GM18909 (cell line): ENCODE measurements at regions not wholly inside any gene's neighbourhood (a gene's known extent, or its start where the extent isn't known, plus 50 kb on each side); places are given as distances from the start of the nearest gene placed in this dataset.

ENCODE experiments used
- ATAC-seq: cut with Tn5 transposase; IDR thresholded peaks from one replicate; pipeline ENCODE4 v1.9.1; 2021; ENCODE audit warnings: mild to moderate bottlenecking; ENCODE audit not compliant: unreplicated experiment, poor library complexity

DNA sequence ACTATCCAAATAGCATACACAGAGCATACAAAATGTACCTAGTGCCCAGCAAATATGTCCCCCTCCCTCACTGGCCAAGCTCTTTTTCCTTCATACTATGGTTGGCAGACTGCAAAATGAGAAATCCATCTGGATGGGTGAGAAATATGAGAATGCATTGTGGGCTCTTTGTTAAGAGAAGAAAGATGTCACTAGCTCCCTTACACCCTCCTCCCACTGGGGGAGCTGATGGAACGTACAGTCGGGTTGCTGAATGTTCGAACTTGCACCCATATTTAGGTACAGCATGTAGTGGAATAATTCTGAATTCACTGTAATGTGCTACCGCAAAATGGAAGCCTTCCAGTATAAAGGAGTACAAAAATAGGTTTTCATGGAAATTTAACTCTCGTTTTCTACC lies 377.4 kb downstream of the GRIN2B start:
- no peak for ATAC-seq

DNA sequence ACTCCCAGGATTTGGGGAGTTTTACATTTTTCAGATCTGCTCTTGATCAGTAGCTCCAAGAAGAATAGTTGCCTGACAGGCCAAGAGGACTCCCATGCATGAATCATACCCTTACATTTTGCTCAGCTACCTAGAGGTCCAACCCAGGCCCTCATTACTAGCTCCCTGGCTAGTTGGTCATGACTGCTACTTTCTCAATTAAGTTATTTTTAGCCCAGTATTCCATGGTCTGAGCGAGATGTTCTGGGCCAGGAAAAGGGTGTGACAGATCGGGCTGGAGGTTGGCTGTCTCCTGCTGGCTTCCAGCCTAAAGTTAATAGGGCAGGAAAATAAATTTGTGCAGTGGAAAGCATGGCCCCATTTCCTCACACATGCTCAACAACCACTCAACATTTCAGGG lies 379.2 kb downstream of the GRIN2B start:
- ATAC-seq, result no peak

DNA sequence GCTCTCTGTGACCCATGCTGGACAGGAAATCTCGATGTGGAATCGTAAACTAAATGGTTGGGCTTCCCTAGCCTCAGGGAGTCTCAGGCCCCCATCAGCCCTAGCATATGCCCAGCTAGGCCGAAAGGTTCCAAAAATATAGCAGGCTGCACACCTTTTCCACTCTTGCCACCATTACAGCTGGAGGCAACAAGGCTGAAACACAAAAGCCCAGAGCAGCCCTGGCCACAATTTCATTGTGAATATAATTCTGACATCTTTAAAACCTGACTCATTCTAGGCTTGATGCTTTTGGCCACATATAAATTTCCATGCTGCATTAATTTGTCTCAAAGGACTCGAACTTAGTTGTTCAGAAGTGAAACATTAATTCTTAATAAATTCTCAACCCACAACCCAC lies 382.2 kb downstream of the GRIN2B start:
- no peak for ATAC-seq

DNA sequence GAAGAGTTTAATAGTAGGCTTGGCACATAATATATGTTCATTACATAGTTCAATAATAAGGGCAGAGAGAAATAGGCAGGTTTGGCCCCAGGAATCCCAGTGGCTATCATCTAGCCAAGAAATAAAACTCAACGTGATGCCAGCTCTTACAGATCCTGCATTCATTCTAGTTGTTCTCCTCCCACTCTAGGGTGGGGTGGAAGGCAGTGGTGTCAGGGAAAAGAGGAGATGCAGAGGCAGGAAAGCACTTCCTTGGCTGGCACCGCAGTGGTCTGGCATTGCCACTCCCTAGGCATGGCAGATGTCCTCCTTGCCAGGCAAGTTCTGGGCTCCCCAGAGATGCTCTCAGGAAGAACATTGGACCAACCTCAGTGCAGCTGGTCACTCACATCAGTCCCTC lies 383.6 kb downstream of the GRIN2B start:
- no peak for ATAC-seq

DNA sequence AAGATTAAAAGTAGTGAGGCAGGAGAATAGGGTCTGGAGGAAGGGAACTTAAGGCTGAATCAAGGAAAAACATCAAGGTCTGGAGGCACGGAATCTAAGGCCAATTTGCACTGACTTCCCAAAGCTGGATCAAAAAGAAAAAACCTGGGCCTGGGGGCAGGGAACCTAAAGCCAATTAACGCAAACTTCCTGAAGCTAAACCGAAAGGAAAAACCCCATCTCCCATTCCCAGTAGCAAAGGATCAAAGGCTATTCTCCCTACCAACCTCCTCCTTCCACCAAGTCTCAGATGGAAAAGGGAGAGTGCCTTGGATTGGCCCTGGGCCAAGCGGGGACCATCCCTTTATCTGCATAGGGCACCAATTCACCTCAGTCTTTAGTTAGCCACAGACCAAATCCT lies 384.2 kb downstream of the GRIN2B start:
- ATAC-seq, result no peak

DNA sequence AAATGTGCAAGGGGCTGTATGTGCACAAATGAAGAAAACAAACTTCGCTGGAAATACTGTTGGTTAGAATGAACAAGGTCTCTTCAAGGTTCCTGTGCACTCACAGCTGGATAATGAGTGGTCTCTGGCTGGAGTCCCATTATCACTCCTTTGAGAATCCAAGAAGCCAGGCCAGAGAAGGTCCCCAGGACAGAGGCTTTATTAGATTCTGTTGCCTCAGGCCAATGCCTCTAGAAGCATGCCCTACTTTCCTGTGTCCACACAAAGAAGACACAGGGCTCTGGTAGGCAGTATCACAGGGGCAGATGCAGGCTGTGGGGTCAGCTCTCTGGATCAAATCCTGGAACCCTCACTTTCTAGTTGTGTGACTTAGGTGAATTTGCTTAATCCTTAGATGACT lies 384.7 kb downstream of the GRIN2B start:
- no peak for ATAC-seq

DNA sequence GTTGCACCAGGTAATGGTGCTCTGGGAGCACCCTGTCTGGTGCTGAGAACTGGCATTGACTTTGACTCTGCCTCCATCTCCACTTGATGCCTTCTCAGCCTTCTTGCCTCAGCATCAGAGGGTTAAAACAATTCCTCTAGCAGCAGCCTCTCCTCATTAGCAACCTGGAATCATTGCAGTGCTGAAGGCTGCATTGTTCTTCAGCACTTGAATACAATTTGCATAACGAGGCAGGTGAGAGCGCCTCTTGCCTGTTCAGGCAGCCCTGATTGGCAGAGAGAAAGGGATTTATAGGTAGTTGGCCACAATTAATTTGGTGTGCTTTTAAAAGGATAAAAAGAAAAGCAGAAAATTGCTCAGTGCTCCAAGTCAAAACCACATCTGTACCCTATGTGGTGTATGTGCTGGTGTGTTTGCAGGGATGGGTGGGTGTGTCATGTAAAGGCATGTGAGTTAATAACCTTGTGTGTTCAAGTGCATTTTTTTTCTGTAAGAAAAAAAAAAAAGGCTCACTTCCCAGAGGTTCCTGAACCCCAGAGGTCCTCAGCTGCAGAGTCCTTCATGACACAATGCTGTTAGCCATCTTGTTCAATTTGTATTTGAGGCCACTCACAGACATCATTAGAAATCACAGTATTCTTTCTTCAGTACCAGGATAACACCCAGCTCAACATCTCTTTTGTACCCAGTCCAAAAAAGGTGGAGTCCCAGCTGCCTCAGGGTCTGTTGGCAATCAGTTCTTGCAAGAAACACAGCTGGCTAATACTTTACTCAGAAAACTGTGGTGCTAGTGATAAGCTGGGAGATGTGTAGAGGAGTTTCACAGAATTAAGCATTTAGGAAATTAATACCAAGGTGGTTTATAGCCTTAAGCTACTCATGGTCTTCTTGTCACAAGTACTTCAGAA lies 385.6 kb downstream of the GRIN2B start:
- no peak for ATAC-seq

DNA sequence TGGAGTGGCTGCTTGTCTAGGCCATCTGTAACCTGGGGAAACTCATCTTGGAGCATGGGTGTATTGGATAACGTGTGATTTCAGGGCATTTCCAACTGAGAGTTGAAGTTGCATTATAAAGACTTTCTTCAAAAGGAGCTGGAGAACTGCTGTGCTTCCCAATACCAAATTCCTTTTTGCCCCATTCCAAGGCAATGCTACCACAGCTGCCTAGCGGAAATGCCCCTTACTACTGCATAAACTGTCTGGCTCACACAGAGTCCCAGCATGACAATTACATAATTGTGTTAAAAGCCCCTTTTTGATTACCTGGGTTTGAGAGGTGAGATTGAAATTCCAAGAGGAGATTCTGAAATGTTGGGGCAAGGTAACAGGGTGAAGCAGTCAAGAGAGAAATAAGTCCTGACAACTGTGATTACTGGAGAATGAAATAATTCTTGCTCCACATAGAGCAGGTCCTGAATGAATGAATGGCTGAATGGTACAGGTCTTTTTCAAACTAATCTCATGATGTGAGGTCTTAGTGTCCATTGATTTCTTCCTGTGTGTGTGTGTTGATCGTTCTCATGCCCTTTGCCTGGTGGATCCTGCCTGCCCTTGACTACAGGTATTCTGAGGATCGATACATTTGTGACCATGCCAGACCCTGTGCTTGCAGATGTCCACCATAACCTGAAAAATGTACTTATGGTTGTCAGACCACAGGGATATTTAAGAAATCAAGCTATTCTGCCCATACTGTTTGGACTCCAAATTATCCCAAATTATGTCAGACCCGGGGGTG lies 386.5 kb downstream of the GRIN2B start:
- no peak for ATAC-seq

DNA sequence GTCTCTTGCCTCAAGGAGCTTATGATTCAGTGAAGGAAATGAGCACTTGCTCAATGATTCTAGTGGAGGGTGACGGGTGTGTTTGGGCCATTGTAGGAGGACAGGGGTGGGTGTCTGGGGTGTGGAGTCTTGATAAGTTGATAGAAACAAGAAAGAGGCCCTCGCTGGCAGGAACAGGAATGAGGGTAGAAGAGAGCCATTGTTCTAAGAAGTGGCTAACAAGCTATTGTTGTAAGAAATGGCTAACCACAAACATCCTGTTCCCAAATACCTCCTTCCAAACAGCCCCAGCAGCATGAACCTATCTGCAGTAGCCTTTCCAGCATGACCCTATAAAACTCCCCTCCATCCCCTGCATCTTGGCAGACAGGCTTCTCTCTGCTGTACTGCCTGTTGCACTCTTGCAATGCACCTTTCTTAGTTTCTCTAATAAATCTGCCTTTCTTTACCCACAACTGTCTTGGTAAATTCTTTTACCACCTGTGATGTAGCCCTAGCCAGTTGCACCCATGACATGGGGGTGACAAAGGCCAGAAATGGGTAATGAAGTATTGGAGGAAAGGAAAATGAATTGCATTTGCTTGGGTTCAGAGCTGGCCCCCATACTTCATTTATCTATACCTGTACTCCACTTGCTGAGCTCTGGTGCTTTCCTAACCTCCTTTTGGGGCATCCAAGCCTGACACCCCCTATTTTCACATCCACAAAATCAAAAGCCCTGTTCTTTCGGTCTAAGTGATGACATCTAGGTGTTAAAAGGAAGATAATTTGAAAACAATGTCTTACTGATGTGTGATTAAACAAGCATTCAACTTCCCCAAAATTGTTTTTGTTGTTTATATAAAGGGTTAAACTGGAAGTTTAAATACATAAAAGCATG lies 389.1 kb downstream of the GRIN2B start:
- ATAC-seq, result no peak

DNA sequence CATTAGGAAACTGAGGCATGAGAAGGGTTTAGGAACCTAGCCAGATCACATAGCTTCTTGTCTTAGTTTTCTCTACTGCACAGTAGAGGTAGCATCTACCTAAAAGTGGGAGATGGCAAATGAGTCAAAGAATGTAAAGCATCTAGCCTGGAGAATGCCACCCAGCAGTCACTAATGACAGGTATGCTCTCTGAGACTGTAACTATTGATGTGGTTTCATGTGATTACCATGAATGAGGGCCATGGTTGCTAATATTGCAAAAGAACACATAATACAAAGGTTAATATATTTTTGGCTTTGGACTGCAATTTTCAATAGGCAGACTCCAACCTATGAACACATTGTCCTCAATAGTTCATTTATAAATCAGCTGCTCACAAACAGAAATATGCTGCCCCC lies 389.9 kb downstream of the GRIN2B start:
- no peak for ATAC-seq

DNA sequence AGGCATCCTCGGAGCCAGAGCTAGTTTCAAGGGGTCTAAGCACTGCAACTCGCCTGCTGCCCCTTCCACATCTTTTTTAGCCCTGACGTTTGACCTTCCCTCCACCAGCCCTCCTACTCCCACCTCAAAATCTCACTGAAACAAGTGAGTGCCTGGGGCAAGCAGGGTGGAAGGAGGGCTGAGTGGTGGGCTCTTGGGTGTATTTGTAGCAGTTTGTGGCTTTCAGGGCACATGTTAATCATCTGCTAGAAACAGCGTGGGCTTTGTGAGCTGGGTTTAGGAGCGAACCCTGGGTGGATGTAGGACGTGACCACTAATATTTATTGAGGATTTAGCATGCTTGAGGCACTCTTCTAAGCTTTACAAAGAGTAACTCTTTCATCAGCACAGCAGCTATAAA lies 390.3 kb downstream of the GRIN2B start:
- no peak for ATAC-seq

DNA sequence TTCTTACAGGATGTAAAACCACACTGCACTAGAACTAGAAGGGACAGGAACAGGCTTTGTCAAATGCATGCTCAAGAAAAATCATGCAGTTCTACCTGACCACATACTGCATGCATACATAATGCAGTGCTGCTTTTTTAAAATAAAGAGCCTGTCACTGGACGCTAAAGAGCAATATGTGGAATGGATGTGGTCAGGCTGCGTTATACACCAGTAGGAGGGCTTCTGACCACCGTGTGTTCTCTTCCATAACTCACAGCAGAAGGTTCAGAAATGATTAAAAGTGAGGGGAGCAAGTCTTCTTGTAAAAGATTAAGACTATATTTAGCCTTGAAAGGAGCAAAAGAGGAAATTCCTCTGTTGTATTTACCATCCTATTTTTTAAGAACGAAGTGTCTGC lies 392.0 kb downstream of the EMP1 start:
- no peak for ATAC-seq

DNA sequence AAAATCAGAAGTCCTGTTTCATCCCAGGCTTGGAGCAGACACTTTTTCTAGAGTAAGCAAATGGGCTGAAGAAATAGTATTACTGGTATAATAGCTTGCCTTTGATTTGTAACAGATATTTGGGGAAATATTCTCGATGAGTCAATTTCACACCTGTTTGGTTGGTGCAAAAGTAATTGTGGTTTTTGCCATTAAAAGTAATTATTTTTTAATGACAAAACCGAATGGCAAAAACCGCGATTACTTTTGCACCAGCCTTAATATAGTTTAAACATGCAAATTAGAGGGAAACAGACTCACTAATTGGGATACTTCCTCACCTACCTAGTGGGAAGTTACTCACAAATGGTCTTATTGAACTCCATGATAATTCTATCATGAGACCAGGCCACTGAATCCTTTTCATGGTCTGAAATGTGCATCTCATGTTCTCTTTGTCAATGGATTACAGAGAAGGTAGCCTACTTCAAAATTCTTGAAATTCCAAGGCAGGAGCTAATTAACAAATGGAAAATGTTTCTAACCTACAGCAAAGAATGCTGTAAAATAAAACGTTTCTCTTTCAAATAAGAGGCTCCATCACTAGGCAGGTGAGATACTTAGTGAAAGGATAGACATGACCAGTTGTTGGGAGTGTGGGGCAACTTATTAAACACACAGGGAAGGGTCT lies 391.3 kb downstream of the EMP1 start:
- ATAC-seq, result no peak

DNA sequence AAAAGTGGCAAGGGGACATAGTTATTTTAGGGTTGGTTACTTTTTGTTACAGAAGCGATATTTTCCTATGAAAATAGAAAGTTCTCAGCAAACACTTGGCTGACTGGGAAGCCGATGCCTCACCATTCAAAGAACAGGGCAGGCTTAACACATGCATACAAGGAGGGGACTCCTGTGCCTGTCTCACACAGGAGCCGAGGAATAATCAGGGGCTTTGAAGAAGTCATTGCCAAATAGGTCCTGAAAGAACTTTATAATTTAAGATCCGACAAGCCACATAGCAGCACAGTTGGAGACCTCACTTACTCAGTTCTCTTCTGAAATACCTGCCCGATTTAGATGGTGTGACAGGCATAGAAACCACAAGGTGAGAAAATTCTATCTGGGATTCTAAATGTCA lies 389.8 kb downstream of the EMP1 start:
- no peak for ATAC-seq

DNA sequence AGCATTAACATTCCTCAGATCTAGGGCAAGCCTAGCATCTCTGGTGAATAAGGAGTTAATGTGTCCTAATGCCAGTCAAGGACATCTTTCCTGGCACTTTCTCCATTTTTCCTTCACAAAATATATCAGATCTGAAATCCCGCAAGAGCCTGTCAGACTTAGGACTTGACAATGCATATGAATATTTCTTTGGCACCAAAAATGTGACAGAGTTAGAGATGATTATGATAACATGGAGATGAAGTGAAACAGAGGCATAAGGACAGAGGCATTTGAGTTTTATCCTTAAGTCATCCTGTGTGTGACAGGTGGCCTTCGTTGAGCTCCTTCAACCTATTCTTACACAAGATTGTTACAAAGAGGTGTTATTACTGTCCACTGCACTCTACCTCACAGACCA lies 388.0 kb downstream of the EMP1 start:
- no peak for ATAC-seq

DNA sequence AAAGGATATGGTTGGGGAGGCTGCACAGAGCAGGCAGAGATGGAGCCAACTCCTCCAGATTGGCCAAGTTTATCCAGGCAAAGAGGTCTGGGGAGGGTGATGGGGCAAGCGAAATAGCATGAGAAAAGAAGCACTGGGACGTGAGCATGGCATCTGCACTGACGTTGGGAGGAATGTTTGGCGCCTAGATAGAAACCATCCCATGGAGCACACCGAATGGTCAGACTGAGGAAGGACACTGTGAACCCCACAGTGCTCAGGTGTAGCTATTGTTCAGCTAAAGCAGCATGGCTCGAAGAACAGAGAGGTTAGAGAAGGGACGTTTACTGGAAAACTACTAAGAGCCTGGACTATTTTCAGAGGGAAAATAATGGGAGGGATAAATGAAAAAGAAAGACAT lies 387.1 kb downstream of the EMP1 start:
- ATAC-seq, result no peak

DNA sequence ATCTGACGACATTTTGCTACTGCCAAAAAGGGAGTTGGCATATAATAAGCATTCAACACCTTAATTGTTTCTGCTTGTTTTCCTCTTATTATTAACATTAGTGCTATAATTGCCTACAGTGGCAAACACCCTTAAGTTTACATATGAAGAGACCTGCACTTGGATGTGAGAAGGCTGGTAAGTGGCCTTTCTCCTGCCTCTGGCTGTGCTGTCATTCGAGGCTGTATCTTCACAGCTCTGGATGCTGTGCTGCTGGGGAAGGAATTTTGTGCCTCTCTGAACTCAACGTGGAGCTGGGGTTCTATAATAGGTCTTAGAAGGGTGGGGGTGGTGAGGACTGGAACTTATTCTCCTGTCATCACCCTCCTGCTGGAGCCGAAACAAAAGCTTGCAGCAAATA lies 385.9 kb downstream of the EMP1 start:
- no peak for ATAC-seq

DNA sequence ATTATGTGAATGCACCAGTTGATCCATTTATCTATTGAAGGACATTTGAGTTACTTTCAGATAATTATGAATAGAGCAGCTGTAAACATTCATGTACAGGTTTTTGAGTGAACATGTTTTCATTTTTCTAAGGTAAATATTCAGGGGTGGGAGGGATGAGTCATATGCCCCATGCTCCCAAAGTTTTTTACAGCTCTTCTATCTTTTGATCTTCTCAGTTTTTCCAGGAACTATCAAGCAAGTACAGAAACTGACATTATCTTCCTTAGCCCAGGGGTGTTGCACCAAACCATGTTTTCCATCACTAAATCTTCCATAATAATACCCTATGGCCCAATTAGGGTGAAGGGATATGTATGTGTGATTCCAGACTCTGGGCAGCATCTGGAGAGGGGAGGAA lies 384.5 kb downstream of the EMP1 start:
- ATAC-seq, result no peak

DNA sequence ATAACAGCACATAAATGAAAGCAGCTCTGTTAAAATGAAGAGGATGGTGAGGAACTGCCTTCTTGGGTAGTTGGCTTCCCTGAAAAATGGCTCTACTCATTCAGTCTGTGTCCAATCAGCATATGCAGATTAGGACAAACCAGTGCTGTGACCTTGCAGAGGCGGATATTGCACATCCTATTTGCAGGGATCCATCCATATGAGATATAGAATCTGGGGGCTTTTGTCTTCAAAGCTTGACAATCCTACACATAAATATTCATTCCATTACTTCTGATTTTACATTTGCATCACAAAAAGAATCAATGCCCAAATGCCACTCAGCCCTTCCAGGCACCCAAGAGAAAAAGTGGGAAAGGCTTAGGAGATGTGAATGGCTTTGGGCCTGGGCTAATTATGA lies 383.7 kb downstream of the EMP1 start:
- no peak for ATAC-seq

DNA sequence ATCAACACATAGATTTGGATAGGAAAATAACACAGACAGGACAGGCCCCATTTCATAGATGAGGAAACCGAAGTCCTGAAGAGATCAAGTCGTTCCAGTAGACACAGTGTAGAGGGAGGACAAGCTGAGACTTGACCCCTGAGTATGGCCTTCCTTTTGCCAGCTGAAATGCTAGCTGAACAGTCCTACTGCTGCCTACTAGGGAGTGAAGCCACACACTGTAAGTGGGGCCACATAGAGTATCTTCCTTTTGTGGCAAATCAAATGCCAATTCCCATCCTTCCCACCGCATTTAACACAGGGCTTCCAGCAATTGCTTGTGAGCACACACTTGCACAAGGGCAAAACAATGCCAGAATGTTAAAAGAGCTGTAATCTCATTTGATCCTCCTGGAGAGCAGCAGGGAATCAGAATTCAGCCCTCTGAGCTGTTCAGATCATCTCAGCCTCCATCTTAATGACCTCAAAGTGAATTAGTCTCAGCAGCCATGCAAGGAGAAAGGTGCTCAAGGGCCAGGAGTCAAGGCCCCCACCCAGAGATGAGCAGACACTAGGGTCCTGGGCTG lies 380.5 kb downstream of the EMP1 start:
- ATAC-seq, result no peak
